Body of pancreas (tissue), 4 donors: ENCODE measurements at regions not wholly inside any gene's neighbourhood (a gene's known extent, or its start where the extent isn't known, plus 50 kb on each side); places are given as distances from the start of the nearest gene placed in this dataset.

Source experiments
- ATAC-seq: fragments of 150-250 bp; one replicate; pipeline ENCODE4 v1.9.1; 2016
- DNase-seq, 4 donors: peaks; one replicate each; pipeline ENCODE4 v3.0.0-alpha.2; 2019
- H3K27ac ChIP-seq, 4 donors: fragments of 200-600 bp; sonication (generic); 1 replicate in 3 of 4; 2 replicates in 1 of 4; pipeline versions ENCODE4 v1.5.1 to v1.6.1; 2016 to 2019; ENCODE audit warnings: mild to moderate bottlenecking in 1 of 4, mixed read lengths in 1 of 4, moderate library complexity in 1 of 4
- H3K27me3 ChIP-seq, 2 donors: fragments of 200-600 bp; sonication (generic); one replicate each; pipeline ENCODE4 v1.6.0; 2016; ENCODE audit warnings: mild to moderate bottlenecking in 1 of 2
- H3K36me3 ChIP-seq, 2 donors: fragments of 200-600 bp; sonication (generic); replicated peaks in 1 of 2; 2 replicates each; pipeline ENCODE4 v1.5.1; 2016; ENCODE audit warnings: low read depth in 2 of 2; ENCODE audit not compliant: insufficient read depth in 1 of 2
- H3K4me1 ChIP-seq: fragments of 200-600 bp; sonication (generic); one replicate; pipeline ENCODE4 v1.6.0; 2016
- H3K4me3 ChIP-seq, 2 donors: fragments of 200-600 bp; sonication (generic); 1 replicate in 1 of 2; 2 replicates in 1 of 2; pipeline ENCODE4 v1.5.1; 2016 to 2019
- H3K9me3 ChIP-seq, 3 donors: fragments of 200-600 bp; sonication (generic); 1 replicate in 2 of 3; 2 replicates in 1 of 3; pipeline ENCODE4 v1.5.1; 2016
- POLR2A ChIP-seq, 3 donors: fragments of 450-650 bp; IDR thresholded peaks; one replicate each; pipeline ENCODE4 v1.6.1; 2016; ENCODE audit warnings: antibody characterized with exemption in 3 of 3, mild to moderate bottlenecking in 2 of 3
- WGBS, 2 donors: methylation state at CpG; one replicate each; pipeline ENCODE4 v1.1.5; 2017; 5-methylcytosine and 5-hydroxymethylcytosine counted together
- intact Hi-C: fragments of 100-400 bp; cut with DNase I; formaldehyde crosslinking; loops from one replicate; pipeline ENCODE4 v1.15.1; 2023
- TF ChIP-seq, protein P1 (sequence below), 7 experiments: fragments of 450-650 bp in 4 of 7; fragments of 200-600 bp in 3 of 7; sonication (generic) in 3 of 7; IDR thresholded peaks; one replicate each; pipeline ENCODE4 v1.5.1; 2016 to 2019; ENCODE audit warnings: antibody characterized with exemption in 7 of 7

DNA sequence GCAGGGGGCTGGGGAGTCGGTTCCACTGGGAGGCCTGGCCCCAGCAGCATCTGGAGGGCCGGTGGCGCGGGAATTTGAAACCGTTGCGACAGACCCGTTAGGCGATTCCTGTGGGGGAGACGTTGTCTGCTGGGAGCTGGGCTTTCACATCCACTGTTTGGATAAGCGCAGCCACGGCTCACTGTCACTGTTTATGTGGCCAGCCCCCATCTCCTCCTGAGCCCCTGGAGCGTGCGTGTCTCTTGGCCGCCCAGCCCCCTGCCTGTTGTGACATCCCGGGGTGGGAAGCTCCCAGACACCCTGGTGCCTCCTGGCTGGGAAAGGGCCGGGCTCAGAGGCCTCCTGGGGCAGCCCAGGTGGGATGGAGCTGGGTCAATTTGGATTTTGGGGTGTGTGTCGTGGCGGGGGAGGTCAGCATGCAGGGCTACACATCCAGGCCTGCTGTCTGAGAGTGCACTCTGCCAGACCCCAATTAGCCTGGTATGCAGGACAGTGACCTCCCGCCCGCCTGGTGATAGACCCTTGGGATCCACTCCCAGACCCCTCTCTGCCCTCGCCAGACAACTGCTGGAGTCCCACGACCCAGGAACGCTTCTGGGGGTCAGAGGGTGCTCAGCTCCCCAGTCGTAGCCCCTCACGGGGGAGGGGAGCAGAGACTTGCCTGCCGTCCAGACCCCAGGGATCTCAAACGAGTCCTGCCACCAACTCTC, 62.0 kb upstream of the RNU6ATAC start:
- ATAC-seq, result no peak
- intact Hi-C loops, result no loop called here
- Histone ChIP-seq H3K4me1 (peaks cover 4% of the 10 kb centered on the region), H3K4me3 (no peak overlapping the region), H3K27me3 (no peaks in the 10 kb centered on the region), H3K36me3 (no peaks in the 10 kb centered on the region), H3K27ac (no peak overlapping the region), H3K9me3 (no peaks in the 10 kb centered on the region)
- 38 to 39% methylated on average over 18 to 26 of the region's 27 CpGs for WGBS, 2 donors
- TF ChIP-seq, protein P1, sequence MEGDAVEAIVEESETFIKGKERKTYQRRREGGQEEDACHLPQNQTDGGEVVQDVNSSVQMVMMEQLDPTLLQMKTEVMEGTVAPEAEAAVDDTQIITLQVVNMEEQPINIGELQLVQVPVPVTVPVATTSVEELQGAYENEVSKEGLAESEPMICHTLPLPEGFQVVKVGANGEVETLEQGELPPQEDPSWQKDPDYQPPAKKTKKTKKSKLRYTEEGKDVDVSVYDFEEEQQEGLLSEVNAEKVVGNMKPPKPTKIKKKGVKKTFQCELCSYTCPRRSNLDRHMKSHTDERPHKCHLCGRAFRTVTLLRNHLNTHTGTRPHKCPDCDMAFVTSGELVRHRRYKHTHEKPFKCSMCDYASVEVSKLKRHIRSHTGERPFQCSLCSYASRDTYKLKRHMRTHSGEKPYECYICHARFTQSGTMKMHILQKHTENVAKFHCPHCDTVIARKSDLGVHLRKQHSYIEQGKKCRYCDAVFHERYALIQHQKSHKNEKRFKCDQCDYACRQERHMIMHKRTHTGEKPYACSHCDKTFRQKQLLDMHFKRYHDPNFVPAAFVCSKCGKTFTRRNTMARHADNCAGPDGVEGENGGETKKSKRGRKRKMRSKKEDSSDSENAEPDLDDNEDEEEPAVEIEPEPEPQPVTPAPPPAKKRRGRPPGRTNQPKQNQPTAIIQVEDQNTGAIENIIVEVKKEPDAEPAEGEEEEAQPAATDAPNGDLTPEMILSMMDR (IDR thresholded peaks at IDR 0.05), result no peak
- no peak for TF ChIP-seq POLR2A (IDR thresholded peaks at IDR 0.05)
- DNase-seq, result peak in 1 of 4 donors; percentile 30

DNA sequence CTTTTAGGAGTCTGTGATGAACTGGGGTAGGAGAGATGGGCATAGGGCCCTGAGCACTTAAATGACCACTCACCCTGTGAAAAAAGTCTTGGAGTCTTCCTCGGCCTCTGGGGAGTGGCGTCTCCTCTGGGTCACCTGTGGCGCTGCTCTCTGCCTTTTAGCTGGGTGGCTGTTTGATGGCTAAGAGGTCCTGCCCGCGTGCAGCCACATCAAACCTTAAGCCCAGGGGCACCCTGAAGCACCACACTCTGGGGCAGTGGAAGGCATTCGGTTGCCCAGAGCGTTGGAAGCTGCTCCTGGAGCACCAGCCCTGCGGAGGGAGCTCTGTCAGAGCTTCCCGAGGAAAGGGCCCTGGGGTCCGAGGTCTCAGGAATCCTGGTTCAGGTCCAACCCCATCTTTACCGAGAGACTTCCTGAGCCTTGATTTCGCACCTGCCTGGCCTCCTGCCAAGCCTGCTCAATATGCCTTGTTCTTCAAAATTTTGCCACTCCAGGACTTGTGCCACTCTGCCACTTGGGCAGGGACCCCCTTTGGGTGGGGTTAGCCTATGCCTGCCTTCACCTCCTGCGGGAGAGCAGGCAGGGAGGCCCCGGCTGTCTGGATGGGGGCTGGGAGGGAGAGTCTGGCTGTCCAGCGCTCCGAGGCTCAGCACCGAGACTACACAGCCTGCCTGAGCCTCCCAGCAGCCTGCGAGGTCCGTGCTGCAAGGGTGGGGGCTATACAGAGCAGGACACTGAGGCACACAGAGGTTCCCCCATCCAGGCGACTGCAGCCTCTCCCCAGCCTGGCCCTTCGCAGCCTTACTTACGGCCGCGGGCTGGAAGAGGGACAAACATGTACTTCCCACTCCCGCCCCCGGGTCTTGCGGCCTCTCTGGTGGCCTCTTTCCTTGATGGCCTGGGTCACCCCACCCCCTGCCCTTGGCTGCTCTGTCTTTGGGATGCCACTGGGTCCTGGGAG, 63.4 kb upstream of the RNU6ATAC start:
- ATAC-seq (no peak), DNase-seq (peak in 1 of 4 donors; percentile 29)
- H3K4me3 ChIP-seq, result no peak overlapping the region
- no peak overlapping the region for H3K27ac ChIP-seq
- H3K9me3 ChIP-seq, result no peaks in the 10 kb centered on the region
- no peaks in the 10 kb centered on the region for H3K36me3 ChIP-seq
- intact Hi-C loops, result no loop called here
- H3K27me3 ChIP-seq, result no peaks in the 10 kb centered on the region
- H3K4me1 ChIP-seq, result peaks cover 4% of the 10 kb centered on the region
- no peak for TF ChIP-seq POLR2A (IDR thresholded peaks at IDR 0.05)
- TF ChIP-seq, protein P1 (IDR thresholded peaks at IDR 0.05), result no peak
- 48 to 62% methylated on average over 9 to 27 of the region's 27 CpGs for WGBS, 2 donors

DNA sequence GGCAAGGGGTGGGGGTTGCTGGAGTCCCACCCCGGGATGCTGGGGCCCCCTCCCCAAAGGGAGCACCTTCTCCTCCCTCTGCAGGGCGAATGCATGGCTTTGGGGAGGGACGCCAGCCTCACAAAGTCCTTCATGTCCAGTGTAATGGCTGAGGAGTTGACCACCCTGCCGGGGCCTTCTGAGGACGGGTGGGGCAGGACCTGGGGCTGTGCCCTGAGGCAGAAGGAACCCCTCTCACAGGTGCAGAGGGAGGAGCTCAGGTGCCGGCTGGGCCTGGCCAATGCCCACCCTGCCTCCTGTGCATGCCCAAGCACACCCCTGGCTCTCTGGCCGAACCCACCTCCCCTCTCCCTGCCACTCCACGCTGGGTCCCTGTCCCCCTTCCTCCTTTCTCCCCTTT, 64.3 kb upstream of the RNU6ATAC start:
- no peak for TF ChIP-seq POLR2A (IDR thresholded peaks at IDR 0.05)
- TF ChIP-seq, protein P1 (IDR thresholded peaks at IDR 0.05), result no peak
- DNase-seq (no peak), ATAC-seq (no peak)
- no peaks in the 10 kb centered on the region for H3K27me3 ChIP-seq
- H3K27ac ChIP-seq, result no peak overlapping the region
- WGBS, 2 donors, result 53 to 62% methylated on average over 2 to 6 of the region's 8 CpGs
- H3K9me3 ChIP-seq, result no peaks in the 10 kb centered on the region
- H3K4me3 ChIP-seq, result no peak overlapping the region
- peaks cover 4% of the 10 kb centered on the region for H3K4me1 ChIP-seq
- H3K36me3 ChIP-seq, result no peaks in the 10 kb centered on the region
- intact Hi-C loops, result no loop called here

DNA sequence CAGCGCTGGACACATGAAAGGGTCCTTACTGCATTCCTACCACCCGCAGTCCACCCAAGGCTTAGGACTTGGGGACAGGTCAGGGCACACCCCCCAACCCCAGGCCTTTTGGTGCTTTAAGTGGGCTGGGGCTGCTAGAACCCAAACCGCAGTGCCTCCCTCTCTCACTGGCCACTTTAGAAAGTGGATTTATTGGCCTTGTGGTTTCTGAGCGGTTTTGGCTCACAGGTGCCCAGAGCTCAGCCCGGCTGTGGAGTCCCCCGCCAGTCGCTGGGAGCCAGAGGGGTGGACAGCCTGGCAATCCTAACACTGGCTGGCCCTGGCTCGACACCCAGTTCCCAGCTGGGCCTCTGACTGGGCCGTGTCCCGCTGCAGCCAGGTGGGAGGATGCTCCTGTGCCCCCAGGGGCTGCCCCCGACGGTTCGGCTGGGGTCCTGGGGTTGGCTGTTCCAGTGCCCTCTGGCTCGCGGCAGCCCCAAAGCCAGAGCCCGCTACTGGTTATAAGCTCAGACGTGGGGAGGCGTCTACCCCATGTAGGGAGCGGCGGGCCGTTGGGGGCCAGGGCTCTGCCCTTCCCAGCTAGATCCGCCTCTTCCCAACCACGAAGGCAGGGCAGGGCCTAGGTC, 65.2 kb upstream of the RNU6ATAC start:
- Histone ChIP-seq H3K36me3 (no peaks in the 10 kb centered on the region), H3K27ac (no peak overlapping the region), H3K4me3 (no peak overlapping the region), H3K9me3 (no peaks in the 10 kb centered on the region), H3K27me3 (no peaks in the 10 kb centered on the region), H3K4me1 (peaks cover 4% of the 10 kb centered on the region)
- no peak for DNase-seq
- intact Hi-C loops, result no loop called here
- ATAC-seq, result no peak
- 76 to 83% methylated on average over 9 to 23 of the region's 23 CpGs for WGBS, 2 donors
- TF ChIP-seq, protein P1 (IDR thresholded peaks at IDR 0.05), result no peak
- TF ChIP-seq POLR2A (IDR thresholded peaks at IDR 0.05), result no peak
